Skeletal muscle satellite cell (primary cell): ENCODE measurements at regions not wholly inside any gene's neighbourhood (a gene's known extent, or its start where the extent isn't known, plus 50 kb on each side); places are given as distances from the start of the nearest gene placed in this dataset.

Experiments used
- H3K27me3 ChIP-seq: 2 replicates; pipeline ENCODE4 v1.7.0; 2013; ENCODE audit warnings: low read length; ENCODE audit not compliant: control insufficient read depth, insufficient read depth
- H3K36me3 ChIP-seq: 2 replicates; pipeline ENCODE4 v1.7.0; 2013; ENCODE audit warnings: mild to moderate bottlenecking, control low read depth, low read length; ENCODE audit not compliant: insufficient read depth
- H3K4me1 ChIP-seq: 2 replicates; pipeline ENCODE4 v1.7.0; 2013; ENCODE audit warnings: low read length; ENCODE audit not compliant: control insufficient read depth, insufficient read depth
- H3K4me2 ChIP-seq: 2 replicates; pipeline ENCODE4 v1.7.0; 2013; ENCODE audit warnings: mild to moderate bottlenecking, low read length
- H3K4me3 ChIP-seq: 2 replicates; pipeline ENCODE4 v1.7.0; 2013; ENCODE audit warnings: low read length
- H3K9ac ChIP-seq: 2 replicates; pipeline ENCODE4 v1.7.0; 2013; ENCODE audit warnings: mild to moderate bottlenecking, low read depth, low read length, moderate library complexity
- H3K9me3 ChIP-seq: replicated peaks from 2 replicates; pipeline ENCODE4 v1.7.0; 2013; ENCODE audit warnings: mild to moderate bottlenecking, control low read depth, low read length

- Histone ChIP-seq H3K4me1 (peaks cover 3% of the 10 kb centered on the region), H3K27me3 (peaks cover 51% of the 10 kb centered on the region), H3K4me2 (no peak overlapping the region), H3K9me3 (no peaks in the 10 kb centered on the region), H3K36me3 (no peaks in the 10 kb centered on the region), H3K9ac (no peak overlapping the region), H3K4me3 (no peak overlapping the region)
Observed at GRCh38 chr3:193772422-193772763, 179.4 kb downstream of the OPA1 start.

DNA sequence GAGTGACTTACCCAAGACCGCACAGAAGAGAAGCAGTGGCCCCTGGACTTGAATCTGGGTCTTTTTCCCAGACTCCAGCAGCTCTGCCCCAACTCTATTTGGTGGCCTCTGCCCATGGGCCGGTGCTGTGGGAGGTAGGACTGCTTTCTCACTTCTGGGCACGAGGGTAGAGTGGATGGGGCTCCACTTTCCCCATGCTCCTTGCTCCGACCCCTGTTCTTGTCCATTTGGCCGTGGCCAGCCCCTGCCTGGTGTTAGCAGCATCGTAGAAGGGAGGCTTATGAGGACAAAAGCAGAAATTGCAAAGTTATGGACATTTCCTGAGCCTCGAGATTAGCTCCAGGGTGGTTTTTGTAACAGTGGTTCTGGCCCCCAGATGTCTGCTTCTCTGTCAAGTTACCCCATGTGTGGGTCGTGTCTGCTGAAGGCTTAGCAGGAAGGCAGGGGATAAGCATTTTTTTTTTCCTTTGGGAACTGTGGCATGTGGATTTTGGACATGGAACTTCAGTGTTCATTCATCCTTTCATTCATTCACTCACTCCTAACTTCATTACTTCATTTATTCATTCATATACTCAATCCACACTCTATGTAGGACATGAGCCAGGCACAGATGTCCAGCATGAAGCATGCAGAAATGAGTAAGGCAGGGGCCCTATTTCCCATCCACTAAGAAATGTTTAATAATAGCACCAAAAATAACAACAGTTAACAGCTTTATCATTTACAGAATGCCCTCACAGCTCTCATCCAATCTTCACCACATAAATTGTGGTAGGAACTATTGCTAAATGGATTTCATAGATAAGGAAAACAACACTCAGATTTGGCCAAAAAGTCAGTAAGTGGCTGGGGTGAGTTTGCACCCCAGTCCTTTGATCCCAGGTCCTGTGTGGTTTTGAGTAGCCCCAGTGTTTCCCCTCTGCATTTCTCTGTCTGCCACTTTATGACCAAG lies 180.5 kb downstream of the OPA1 start:
- peaks cover 58% of the 10 kb centered on the region for H3K27me3 ChIP-seq

DNA sequence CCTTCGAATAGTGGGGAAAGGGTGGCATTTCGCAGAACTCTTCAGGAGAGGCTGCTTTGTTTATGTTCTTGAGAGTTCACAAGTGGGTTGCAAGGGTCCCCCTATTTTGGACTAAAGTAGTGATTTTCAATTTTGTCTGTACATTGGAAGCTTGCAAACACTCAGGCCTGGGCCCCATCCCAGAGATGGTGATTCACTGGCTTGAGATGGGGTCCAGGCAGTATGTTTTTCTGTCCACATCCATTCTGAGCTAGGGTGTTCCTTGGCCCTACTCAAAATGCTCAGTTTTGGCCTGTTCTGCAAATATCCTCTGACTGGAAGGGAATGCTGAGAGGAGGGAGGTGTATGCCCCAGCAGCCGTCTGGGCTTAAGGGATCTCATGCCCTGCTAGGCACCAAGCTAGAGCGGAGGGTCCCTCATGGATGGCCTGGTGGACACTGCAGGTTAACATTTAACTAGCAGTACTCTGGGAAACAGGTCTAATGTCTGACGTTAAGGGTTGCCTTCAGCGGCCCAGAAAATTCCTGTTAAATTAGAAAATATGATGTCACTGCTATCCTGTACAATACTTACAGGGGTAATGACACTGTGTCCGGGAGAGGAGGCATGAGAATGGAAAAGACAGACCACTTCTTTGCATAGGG lies 181.4 kb downstream of the OPA1 start:
- Histone ChIP-seq H3K4me1 (no peaks in the 10 kb centered on the region), H3K4me2 (no peak overlapping the region), H3K4me3 (no peak overlapping the region), H3K36me3 (no peaks in the 10 kb centered on the region), H3K9ac (no peak overlapping the region), H3K9me3 (no peaks in the 10 kb centered on the region), H3K27me3 (peaks cover 66% of the 10 kb centered on the region)

More for the DNA sequence above, 180.5 kb downstream of the OPA1 start:
- no peaks in the 10 kb centered on the region for H3K36me3 ChIP-seq
- no peak overlapping the region for H3K4me3 ChIP-seq
- no peaks in the 10 kb centered on the region for H3K9me3 ChIP-seq
- H3K4me1 ChIP-seq = no peaks in the 10 kb centered on the region
- no peak overlapping the region for H3K9ac ChIP-seq
- H3K4me2 ChIP-seq = no peak overlapping the region

GRCh38 chr3:193774916-193775285 lies 181.9 kb downstream of the OPA1 start:
- H3K4me2 ChIP-seq = no peak overlapping the region
- no peak overlapping the region for H3K4me3 ChIP-seq
- H3K27me3 ChIP-seq = peaks cover 71% of the 10 kb centered on the region
- no peaks in the 10 kb centered on the region for H3K9me3 ChIP-seq
- H3K4me1 ChIP-seq = no peaks in the 10 kb centered on the region
- no peak overlapping the region for H3K9ac ChIP-seq
- no peaks in the 10 kb centered on the region for H3K36me3 ChIP-seq

- Histone ChIP-seq H3K36me3 (no peaks in the 10 kb centered on the region), H3K4me1 (no peaks in the 10 kb centered on the region), H3K4me3 (no peak overlapping the region), H3K9me3 (no peaks in the 10 kb centered on the region), H3K4me2 (no peak overlapping the region), H3K9ac (no peak overlapping the region), H3K27me3 (peaks cover 74% of the 10 kb centered on the region)
Observed at GRCh38 chr3:193775421-193776077, 182.5 kb downstream of the OPA1 start.

DNA sequence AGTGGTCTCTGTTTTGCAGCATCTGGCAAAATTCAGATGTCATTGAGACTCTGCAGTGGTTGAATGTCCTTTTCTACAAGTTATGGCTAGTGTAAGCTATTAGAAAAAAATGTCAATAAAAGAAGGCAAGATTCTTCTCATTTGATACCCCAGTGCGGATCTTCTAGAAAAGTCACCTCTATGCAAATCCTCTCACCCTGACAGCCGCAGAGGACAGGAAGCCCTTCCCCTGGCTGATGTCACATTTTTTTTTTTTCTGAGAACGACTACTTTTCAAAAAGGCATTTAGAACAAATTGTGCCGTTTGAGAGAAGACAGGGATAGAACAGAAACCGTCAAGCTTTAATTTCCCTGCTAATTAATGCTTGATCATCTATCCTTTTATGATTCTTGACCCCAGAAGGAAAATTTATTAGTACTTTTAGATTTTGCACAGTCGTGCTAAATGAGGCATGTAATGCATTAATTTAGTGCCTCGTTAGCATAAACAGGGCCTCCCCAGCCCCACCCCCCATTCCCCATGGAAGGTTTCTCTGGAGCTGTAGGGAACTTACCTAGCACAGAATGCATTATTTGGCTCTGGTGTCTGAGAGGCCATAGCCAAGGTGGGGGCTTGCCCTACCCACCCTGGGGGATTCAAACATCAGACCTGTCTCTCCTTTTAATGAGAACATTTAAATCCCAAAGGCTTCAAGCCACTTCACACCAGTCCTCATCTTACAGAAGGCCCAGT lies 183.8 kb downstream of the OPA1 start:
- H3K9me3 ChIP-seq = no peaks in the 10 kb centered on the region
- H3K27me3 ChIP-seq = peaks cover 66% of the 10 kb centered on the region
- no peak overlapping the region for H3K4me2 ChIP-seq
- H3K4me1 ChIP-seq = peaks cover 4% of the 10 kb centered on the region
- no peaks in the 10 kb centered on the region for H3K36me3 ChIP-seq
- H3K4me3 ChIP-seq = no peak overlapping the region
- H3K9ac ChIP-seq = no peak overlapping the region

GRCh38 chr3:193777524-193777923 lies 184.5 kb downstream of the OPA1 start:
- H3K36me3 ChIP-seq = no peaks in the 10 kb centered on the region
- no peak overlapping the region for H3K4me3 ChIP-seq
- H3K9me3 ChIP-seq = no peaks in the 10 kb centered on the region
- H3K9ac ChIP-seq = no peak overlapping the region
- H3K27me3 ChIP-seq = peaks cover 65% of the 10 kb centered on the region
- H3K4me1 ChIP-seq = peaks cover 4% of the 10 kb centered on the region
- H3K4me2 ChIP-seq = no peak overlapping the region

GRCh38 chr3:193778676-193779075 lies 185.7 kb downstream of the OPA1 start:
- Histone ChIP-seq H3K9ac (no peak overlapping the region), H3K36me3 (no peaks in the 10 kb centered on the region), H3K4me2 (no peak overlapping the region), H3K9me3 (no peaks in the 10 kb centered on the region), H3K4me3 (no peak overlapping the region), H3K4me1 (peaks cover 4% of the 10 kb centered on the region), H3K27me3 (peaks cover 69% of the 10 kb centered on the region)

- Histone ChIP-seq H3K4me2 (no peak overlapping the region), H3K4me3 (no peak overlapping the region), H3K9me3 (no peaks in the 10 kb centered on the region), H3K36me3 (no peaks in the 10 kb centered on the region), H3K27me3 (peaks cover 67% of the 10 kb centered on the region), H3K9ac (no peak overlapping the region), H3K4me1 (peaks cover 4% of the 10 kb centered on the region)
Observed at GRCh38 chr3:193779933-193780332, 186.9 kb downstream of the OPA1 start.

DNA sequence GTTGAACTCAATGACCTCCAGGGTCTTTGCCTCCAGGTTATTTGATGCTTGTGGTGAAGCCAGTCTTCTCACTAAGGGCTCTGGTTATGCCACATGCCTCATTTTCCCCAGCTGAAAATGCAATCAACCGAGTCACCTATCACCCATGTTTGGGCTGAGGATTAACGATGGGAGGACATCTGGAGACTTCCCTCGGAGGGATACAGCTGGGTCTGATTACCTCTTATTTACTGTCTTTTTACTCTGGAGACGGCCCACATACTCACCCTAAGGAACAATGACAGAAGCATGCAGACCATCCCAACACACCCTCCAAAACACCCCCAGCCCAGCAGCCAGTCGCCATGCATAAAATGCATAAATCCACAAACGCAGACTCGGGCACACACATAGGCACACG lies 187.4 kb downstream of the OPA1 start:
- Histone ChIP-seq H3K36me3 (no peaks in the 10 kb centered on the region), H3K27me3 (peaks cover 64% of the 10 kb centered on the region), H3K9me3 (no peaks in the 10 kb centered on the region), H3K4me2 (no peak overlapping the region), H3K4me1 (peaks cover 4% of the 10 kb centered on the region), H3K4me3 (no peak overlapping the region), H3K9ac (no peak overlapping the region)

GRCh38 chr3:193780810-193781478 lies 187.9 kb downstream of the OPA1 start:
- H3K4me3 ChIP-seq = no peak overlapping the region
- H3K27me3 ChIP-seq = peaks cover 58% of the 10 kb centered on the region
- H3K9ac ChIP-seq = no peak overlapping the region
- H3K36me3 ChIP-seq = no peaks in the 10 kb centered on the region
- no peak overlapping the region for H3K4me2 ChIP-seq
- H3K9me3 ChIP-seq = no peaks in the 10 kb centered on the region
- H3K4me1 ChIP-seq = peaks cover 4% of the 10 kb centered on the region
